NCI-H774 (cell line): ENCODE measurements at regions not wholly inside any gene's neighbourhood (a gene's known extent, or its start where the extent isn't known, plus 50 kb on each side); places are given as distances from the start of the nearest gene placed in this dataset.

Experiments used
- DNase-seq: peaks from one replicate; lab custom pipeline; 2025; lab: John Stamatoyannopoulos, UW

- no peak for DNase-seq
Observed at GRCh38 chr5:128885649-128886255, 79.5 kb upstream of the SLC27A6 start.

DNA sequence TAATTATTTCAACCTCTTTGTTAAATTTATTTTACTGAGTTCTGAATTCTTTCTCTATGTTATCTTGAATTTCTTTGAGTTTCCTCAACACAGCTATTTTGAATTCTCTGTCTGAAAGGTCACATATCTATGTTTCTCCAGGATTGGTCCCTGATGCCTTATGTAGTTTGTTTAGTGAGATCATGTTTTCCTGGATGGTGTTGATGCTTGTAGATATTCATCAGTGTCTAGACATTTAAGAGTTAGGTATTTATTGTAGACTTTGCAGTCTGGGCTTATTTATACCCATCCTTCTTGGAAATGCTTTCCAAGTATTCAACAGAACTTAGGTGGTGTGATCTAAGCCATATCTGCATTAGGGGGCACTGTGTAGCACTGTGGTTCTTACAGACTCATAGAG lies 70.2 kb upstream of the SLC27A6 start:
- no peak for DNase-seq

- no peak for DNase-seq
Observed at GRCh38 chr5:128896675-128897074, 68.6 kb upstream of the SLC27A6 start.

- DNase-seq: no peak
Observed at GRCh38 chr5:128903550-128903949, 61.7 kb upstream of the SLC27A6 start.

GRCh38 chr5:128904805-128905567 lies 60.3 kb upstream of the SLC27A6 start:
- no peak for DNase-seq

GRCh38 chr5:128905568-128906110 lies 59.6 kb upstream of the SLC27A6 start:
- peak; percentile 51 for DNase-seq

DNA sequence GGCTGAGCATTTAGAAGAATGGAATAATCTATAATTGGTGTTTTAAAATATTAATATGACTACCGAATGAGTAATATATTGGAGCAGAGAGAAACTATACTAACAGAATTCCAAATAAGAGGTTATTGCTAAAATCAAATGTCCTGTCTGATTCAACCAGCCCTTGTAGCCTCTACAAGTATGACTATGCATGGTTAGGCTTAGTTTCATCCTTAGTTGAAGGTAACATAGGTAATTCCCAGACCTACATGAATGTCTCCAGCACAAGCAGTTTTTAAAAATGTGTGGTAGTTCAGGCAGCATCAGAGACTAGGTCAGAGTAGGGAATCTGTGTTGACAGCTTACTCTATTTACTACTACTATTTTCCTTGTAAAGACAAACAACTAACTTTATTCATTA lies 51.7 kb upstream of the SLC27A6 start:
- no peak for DNase-seq
